GM03348 (cell line): ENCODE measurements at regions not wholly inside any gene's neighbourhood (a gene's known extent, or its start where the extent isn't known, plus 50 kb on each side); places are given as distances from the start of the nearest gene placed in this dataset.

ENCODE experiments used
- DNase-seq: peaks from one replicate; pipeline ENCODE4 v3.0.0; 2012; ENCODE audit warnings: low spot score

- DNase-seq, result no peak
Observed at GRCh38 chr17:72578817-72579470, 458.1 kb downstream of the SOX9 start.

GRCh38 chr17:72579990-72580320 lies 459.1 kb downstream of the SOX9 start:
- no peak for DNase-seq

GRCh38 chr17:72580321-72581127 lies 459.7 kb downstream of the SOX9 start:
- DNase-seq, result no peak

- no peak for DNase-seq
Observed at GRCh38 chr17:72587156-72587555, 466.3 kb downstream of the SOX9 start.

- no peak for DNase-seq
Observed at GRCh38 chr17:72587773-72588511, 467.1 kb downstream of the SOX9 start.

GRCh38 chr17:72588561-72588960 lies 467.7 kb downstream of the SOX9 start:
- no peak for DNase-seq

- no peak for DNase-seq
Observed at GRCh38 chr17:72588961-72589360, 468.1 kb downstream of the SOX9 start.

- peak; percentile 65 for DNase-seq
Observed at GRCh38 chr17:72590382-72590781, 469.6 kb downstream of the SOX9 start.

GRCh38 chr17:72590882-72591281 lies 470.1 kb downstream of the SOX9 start:
- DNase-seq, result no peak

GRCh38 chr17:72591289-72592241 lies 470.7 kb downstream of the SOX9 start:
- peak; percentile 61 for DNase-seq

GRCh38 chr17:72592242-72592966 lies 471.6 kb downstream of the SOX9 start:
- DNase-seq, result peak; percentile 98

GRCh38 chr17:72592967-72593325 lies 472.1 kb downstream of the SOX9 start:
- DNase-seq, result no peak

- no peak for DNase-seq
Observed at GRCh38 chr17:72594248-72594647, 473.4 kb downstream of the SOX9 start.
